ENCODE measurements at regions not wholly inside any gene's neighbourhood (a gene's known extent, or its start where the extent isn't known, plus 50 kb on each side); places are given as distances from the start of the nearest gene placed in this dataset.
A peak's percentile ranks its signal among the peaks of the same experiment; 100 is the strongest.
"Not testable (repeated sequence)": the region's sequence is repeated elsewhere in the genome, so short reads cannot be mapped to it uniquely, and the experiment has no call there.

DNA sequence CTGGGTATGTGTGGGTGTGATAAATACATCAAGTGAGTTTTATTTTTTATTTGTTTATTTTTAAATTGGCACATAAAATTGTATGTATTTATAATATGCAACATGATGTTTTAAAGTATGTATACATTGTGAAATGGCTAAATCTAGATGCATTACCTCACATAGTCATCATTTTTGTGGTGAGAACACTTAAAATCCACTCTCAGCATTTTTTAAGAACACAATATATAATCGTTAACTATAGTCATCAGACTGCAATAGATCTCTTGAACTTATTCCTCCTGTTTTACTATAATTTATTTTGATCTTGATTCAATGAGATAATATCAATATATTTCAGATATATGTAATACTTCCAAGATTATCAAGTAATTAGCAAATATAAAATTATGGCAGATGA, 93.9 kb upstream of the ALDH1A1 start:
- TF ChIP-seq POLR2A (IDR thresholded peaks at IDR 0.05) (no peak), EP300 (IDR thresholded peaks at IDR 0.05) (no peak)
- TF ChIP-seq, protein P1, sequence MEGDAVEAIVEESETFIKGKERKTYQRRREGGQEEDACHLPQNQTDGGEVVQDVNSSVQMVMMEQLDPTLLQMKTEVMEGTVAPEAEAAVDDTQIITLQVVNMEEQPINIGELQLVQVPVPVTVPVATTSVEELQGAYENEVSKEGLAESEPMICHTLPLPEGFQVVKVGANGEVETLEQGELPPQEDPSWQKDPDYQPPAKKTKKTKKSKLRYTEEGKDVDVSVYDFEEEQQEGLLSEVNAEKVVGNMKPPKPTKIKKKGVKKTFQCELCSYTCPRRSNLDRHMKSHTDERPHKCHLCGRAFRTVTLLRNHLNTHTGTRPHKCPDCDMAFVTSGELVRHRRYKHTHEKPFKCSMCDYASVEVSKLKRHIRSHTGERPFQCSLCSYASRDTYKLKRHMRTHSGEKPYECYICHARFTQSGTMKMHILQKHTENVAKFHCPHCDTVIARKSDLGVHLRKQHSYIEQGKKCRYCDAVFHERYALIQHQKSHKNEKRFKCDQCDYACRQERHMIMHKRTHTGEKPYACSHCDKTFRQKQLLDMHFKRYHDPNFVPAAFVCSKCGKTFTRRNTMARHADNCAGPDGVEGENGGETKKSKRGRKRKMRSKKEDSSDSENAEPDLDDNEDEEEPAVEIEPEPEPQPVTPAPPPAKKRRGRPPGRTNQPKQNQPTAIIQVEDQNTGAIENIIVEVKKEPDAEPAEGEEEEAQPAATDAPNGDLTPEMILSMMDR (IDR thresholded peaks at IDR 0.05): no peak
- H3K9me3 ChIP-seq: no peaks in the 10 kb centered on the region
- no peak overlapping the region for H3K4me3 ChIP-seq
- H3K27ac ChIP-seq: no peak overlapping the region
- H3K4me1 ChIP-seq: peaks cover 0 to 19% (median 0%) of the 10 kb centered on the region in 4 donors
- no peaks in the 10 kb centered on the region for H3K27me3 ChIP-seq
- DNase-seq (ENCODE audit: low spot score in 2 of 2): no peak
- 82 to 87% methylated on average over 1 of the region's 1 CpG for WGBS, 2 donors
- no peaks in the 10 kb centered on the region for H3K36me3 ChIP-seq

DNA sequence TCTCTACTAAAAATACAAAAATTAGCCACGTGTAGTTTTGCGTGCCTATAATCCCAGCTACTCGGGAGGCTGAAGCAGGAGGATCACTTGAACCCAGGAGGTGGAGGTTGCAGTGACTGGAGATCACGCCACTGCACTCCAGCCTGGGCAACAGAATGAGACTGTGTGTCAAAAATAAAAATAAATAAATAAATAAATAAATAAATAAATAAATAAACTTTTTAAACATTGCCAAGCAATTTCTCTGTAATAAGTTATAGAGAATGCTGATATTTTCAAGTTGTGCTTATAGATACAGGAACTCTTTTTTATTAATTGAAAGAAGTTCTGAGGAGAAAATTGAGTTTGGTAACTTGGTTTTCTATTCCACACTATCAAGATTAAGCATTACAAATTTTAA, 91.9 kb upstream of the ALDH1A1 start:
- DNase-seq (ENCODE audit: low spot score in 2 of 2); H3K4me1 ChIP-seq; H3K27ac ChIP-seq; H3K9me3 ChIP-seq; H3K4me3 ChIP-seq; H3K27me3 ChIP-seq; H3K36me3 ChIP-seq: not testable (repeated sequence)
- WGBS, 2 donors: 94 to 95% methylated on average over 4 of the region's 4 CpGs

DNA sequence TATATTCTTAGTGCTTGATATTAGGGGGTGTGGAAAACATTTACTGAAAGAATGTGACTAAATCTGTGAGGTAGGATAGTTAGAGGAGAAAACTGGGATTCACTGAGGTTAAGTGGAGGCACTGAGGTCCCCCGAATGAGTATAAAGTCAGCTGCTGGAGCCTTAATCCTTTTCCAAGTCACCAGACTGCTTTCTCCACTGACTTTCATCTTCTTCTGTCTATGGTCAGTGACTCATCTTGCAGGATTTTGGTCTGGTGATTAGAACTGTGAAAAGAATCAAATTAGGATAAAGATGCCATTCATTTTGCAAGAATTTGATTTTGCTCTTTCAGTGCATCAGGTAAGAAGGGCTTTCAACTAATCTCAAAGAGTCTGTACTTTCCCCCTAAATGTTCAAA, 89.3 kb upstream of the ALDH1A1 start:
- Histone ChIP-seq H3K27ac (no peak overlapping the region), H3K4me1 (peaks cover 0 to 30% (median 11%) of the 10 kb centered on the region in 4 donors), H3K27me3 (no peaks in the 10 kb centered on the region), H3K9me3 (no peaks in the 10 kb centered on the region), H3K36me3 (no peaks in the 10 kb centered on the region), H3K4me3 (no peak overlapping the region)
- TF ChIP-seq, protein P1 (IDR thresholded peaks at IDR 0.05): no peak
- TF ChIP-seq EP300 (IDR thresholded peaks at IDR 0.05) (peak in 1 of 2 donors; percentile 12), POLR2A (IDR thresholded peaks at IDR 0.05) (no peak)
- WGBS, 2 donors: 61 to 64% methylated on average over 1 of the region's 1 CpG
- DNase-seq (ENCODE audit: low spot score in 2 of 2): no peak

DNA sequence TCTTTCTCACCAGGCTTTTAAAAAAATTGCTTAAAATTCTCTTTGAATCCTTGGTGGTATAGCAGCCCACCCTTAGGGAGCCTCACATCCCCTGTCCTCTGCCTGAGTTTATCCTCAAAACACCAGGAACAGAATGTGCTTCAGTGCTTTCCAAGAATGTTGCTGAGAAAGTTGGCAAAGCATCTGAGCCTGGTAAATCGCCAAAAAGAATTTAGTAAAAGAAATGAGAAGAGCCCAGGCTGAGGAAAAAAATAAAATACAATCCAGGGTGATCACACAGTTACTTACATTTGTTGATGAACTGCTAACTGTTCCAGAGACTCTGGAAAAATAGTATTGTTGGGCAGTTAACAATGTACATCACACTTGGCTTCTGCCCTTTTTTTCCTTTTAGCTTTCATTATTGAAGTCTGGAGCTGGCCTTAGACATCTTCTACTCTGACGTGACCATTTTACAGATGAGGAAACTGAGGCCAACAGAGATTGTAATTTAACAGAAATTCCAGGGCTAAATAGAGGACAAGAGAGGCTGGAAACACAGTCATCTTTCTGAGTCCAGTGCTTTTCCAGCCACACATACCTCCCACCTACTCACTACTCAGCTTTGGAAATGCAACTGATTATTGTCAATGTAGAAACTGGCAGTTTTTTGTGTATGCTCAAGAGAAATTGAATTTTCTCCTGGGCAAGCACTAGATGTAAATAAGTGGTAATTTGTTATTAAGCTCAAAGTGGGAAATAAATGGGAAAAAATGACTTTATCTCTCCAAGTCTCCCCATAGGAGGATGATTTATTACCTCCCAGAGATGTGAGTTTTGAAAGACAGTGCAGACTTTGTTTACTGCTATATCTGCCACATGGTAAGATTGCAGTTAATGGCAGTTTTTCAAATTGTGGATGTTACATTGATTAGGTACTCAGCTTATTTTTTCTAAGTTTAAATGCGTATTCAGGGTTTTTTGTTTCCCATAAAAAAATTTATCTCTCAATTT, 86.7 kb upstream of the ALDH1A1 start:
- TF ChIP-seq EP300 (IDR thresholded peaks at IDR 0.05) (peak; percentile 82 to 96), POLR2A (IDR thresholded peaks at IDR 0.05) (no peak)
- TF ChIP-seq, protein P1 (IDR thresholded peaks at IDR 0.05): no peak
- H3K27ac ChIP-seq: peak overlapping the region; percentile 38 to 90 (median 79)
- no peaks in the 10 kb centered on the region for H3K27me3 ChIP-seq
- no peaks in the 10 kb centered on the region for H3K9me3 ChIP-seq
- H3K4me3 ChIP-seq: no peak overlapping the region
- DNase-seq (ENCODE audit: low spot score in 2 of 2): peak in 1 of 2 donors; percentile 93
- H3K4me1 ChIP-seq: peaks cover 0 to 33% (median 12%) of the 10 kb centered on the region in 4 donors
- 48 to 51% methylated on average over 3 of the region's 3 CpGs for WGBS, 2 donors
- no peaks in the 10 kb centered on the region for H3K36me3 ChIP-seq

DNA sequence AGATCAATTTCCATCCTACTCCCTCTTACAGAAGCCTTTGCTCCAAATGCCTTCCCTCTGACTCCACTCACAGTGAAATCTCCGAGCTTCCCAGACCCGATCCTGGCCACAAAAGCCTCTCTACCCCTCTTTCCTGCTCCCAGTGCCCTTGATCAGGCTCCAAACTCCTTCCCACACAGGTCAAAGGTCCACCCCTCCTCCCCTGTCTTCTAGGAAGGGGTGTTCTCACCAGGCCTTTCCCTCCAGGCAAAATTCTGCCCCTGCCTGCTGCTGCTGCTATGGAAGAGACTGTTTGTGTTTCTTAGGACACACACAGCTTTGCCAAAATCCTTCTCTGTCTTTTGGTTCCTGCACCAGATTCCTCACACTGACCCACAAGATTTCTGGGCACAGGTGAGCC, 85.8 kb upstream of the ALDH1A1 start:
- peak; percentile 39 to 57 for DNase-seq (ENCODE audit: low spot score in 2 of 2)
- Histone ChIP-seq H3K36me3 (no peaks in the 10 kb centered on the region), H3K4me1 (peaks cover 0 to 33% (median 12%) of the 10 kb centered on the region in 4 donors), H3K27ac (peak overlapping the region; percentile 73 to 90 (median 79)), H3K9me3 (no peaks in the 10 kb centered on the region), H3K4me3 (peak overlapping the region in 3 of 4 donors; percentile 1 to 16 (median 12)), H3K27me3 (no peaks in the 10 kb centered on the region)
- 16 to 23% methylated on average over 2 of the region's 2 CpGs for WGBS, 2 donors
- TF ChIP-seq, protein P1 (IDR thresholded peaks at IDR 0.05): no peak
- TF ChIP-seq EP300 (IDR thresholded peaks at IDR 0.05): peak in 1 of 2 donors; percentile 57
